ENCODE measurements at regions not wholly inside any gene's neighbourhood (a gene's known extent, or its start where the extent isn't known, plus 50 kb on each side); places are given as distances from the start of the nearest gene placed in this dataset.

GRCh38 chr5:128877476-128877875 is 87.8 kb upstream of the SLC27A6 start:
- no peak overlapping the region for H3K4me3 ChIP-seq (ENCODE audit: low read depth, low read length)
- no peak for TF ChIP-seq CTCF (IDR thresholded peaks at IDR 0.05; ENCODE audit: insufficient read depth, low read depth, low read length)
- DNase-seq (ENCODE audit: low read depth) = no peak

GRCh38 chr5:128881502-128882018 is 83.7 kb upstream of the SLC27A6 start:
- H3K4me3 ChIP-seq (ENCODE audit: low read depth, low read length) = no peak overlapping the region
- TF ChIP-seq CTCF (IDR thresholded peaks at IDR 0.05; ENCODE audit: insufficient read depth, low read depth, low read length) = no peak
- no peak for DNase-seq (ENCODE audit: low read depth)

- no peak for TF ChIP-seq CTCF (IDR thresholded peaks at IDR 0.05; ENCODE audit: insufficient read depth, low read depth, low read length)
- DNase-seq (ENCODE audit: low read depth) = no peak
- H3K4me3 ChIP-seq (ENCODE audit: low read depth, low read length) = no peak overlapping the region
These were observed 79.5 kb upstream of the SLC27A6 start for GRCh38 chr5:128885649-128886255.

- TF ChIP-seq CTCF (IDR thresholded peaks at IDR 0.05; ENCODE audit: insufficient read depth, low read depth, low read length) = no peak
- H3K4me3 ChIP-seq (ENCODE audit: low read depth, low read length) = no peak overlapping the region
- DNase-seq (ENCODE audit: low read depth) = no peak
These were observed 70.2 kb upstream of the SLC27A6 start for GRCh38 chr5:128895122-128895521.

GRCh38 chr5:128896675-128897074 is 68.6 kb upstream of the SLC27A6 start:
- H3K4me3 ChIP-seq (ENCODE audit: low read depth, low read length) = no peak overlapping the region
- no peak for TF ChIP-seq CTCF (IDR thresholded peaks at IDR 0.05; ENCODE audit: insufficient read depth, low read depth, low read length)
- DNase-seq (ENCODE audit: low read depth) = no peak

GRCh38 chr5:128903550-128903949 is 61.7 kb upstream of the SLC27A6 start:
- no peak for DNase-seq (ENCODE audit: low read depth)
- TF ChIP-seq CTCF (IDR thresholded peaks at IDR 0.05; ENCODE audit: insufficient read depth, low read depth, low read length) = no peak
- no peak overlapping the region for H3K4me3 ChIP-seq (ENCODE audit: low read depth, low read length)
